ENCODE measurements at regions not wholly inside any gene's neighbourhood (a gene's known extent, or its start where the extent isn't known, plus 50 kb on each side); places are given as distances from the start of the nearest gene placed in this dataset.

DNA sequence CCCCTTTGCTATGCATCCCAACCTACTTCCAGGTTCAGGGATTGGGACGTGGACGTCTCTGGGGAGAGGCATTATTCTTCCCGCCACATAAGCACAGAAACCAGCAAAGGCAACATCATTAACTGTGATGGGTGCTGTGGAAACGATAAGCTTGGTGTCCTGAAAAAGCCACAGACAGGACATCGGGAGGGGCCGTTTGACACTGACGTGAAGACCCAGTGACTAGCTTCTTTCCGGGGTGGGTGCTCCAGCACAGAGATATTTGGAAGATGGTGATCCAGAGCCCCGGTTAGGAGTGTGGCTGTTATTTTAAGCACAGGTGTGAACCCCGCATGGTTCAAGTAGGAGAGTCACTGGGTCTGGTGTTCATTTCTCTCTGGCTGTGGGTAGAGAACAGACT is 163.8 kb upstream of the HDAC4 start:
- no peak for TF ChIP-seq GATA2 (IDR thresholded peaks at IDR 0.05; ENCODE audit: low read depth, low read length)
- no peak for TF ChIP-seq GATA3 (IDR thresholded peaks at IDR 0.05; ENCODE audit: low read depth, low read length)

Data from SH-SY5Y (cell line).